GM12878 (cell line): ENCODE measurements at regions not wholly inside any gene's neighbourhood (a gene's known extent, or its start where the extent isn't known, plus 50 kb on each side); places are given as distances from the start of the nearest gene placed in this dataset.

Experiments
- ATAC-seq: fragments of 200-7000 bp; cut with Tn5 transposase; 3 replicates; pipeline ENCODE4 v1.9.1; 2020; ENCODE audit warnings: mild to moderate bottlenecking, moderate library complexity
- BruUV-seq: library from RNA; stranded (reverse); fragments of 400-500 nt; replicated peaks from 2 replicates; lab custom pipeline; 2021; lab: Mats Ljungman, UMichigan
- CTCF ChIA-PET: fragments of 300-600 bp; sonication (Branson Sonifier 250); formaldehyde crosslinking; extraction: SDS; loops from one replicate; lab custom pipeline; 2021; ENCODE audit warnings: inconsistent platforms; lab: Yijun Ruan, JAX
- POLR2A ChIA-PET: fragments of 350-600 bp; formaldehyde crosslinking; extraction: SDS; loops from one replicate; lab custom pipeline; 2021; ENCODE audit warnings: inconsistent platforms; lab: Charles Lee
- RAD21 ChIA-PET: fragments of 300-600 bp; sonication (Branson Sonifier 250); formaldehyde crosslinking; loops from one replicate; lab custom pipeline; 2023; ENCODE audit warnings: antibody characterized with exemption; ENCODE audit not compliant: unreplicated experiment; lab: Charles Lee
- SMC1A ChIA-PET: fragments of 300-600 bp; sonication (Branson Sonifier 250); formaldehyde crosslinking; loops from one replicate; lab custom pipeline; 2023; ENCODE audit not compliant: unreplicated experiment, uncharacterized antibody; lab: Charles Lee
- DNase-seq: peaks from one replicate; pipeline ENCODE4 v3.0.0-alpha.2; 2011; ENCODE audit warnings: low read depth, low spot score
- FAIRE-seq: peaks from 3 replicates; lab custom pipeline; 2011; peaks lifted over from hg19 to GRCh38; lab: Jason Lieb, UNC
- H2AFZ ChIP-seq: 2 replicates; pipeline ENCODE4 v1.6.0; 2011; ENCODE audit warnings: low read depth, low read length, control low read depth; ENCODE audit not compliant: control insufficient read depth
- H3K27ac ChIP-seq: 2 replicates; pipeline ENCODE4 v1.5.1; 2011; ENCODE audit warnings: control low read depth; ENCODE audit not compliant: control insufficient read depth, insufficient read depth
- H3K27me3 ChIP-seq, 2 experiments: replicated peaks in 1 of 2; 2 replicates each; pipeline versions ENCODE4 v1.6.0 to v1.6.1; 2011; ENCODE audit warnings: low read length in 1 of 2; ENCODE audit not compliant: control insufficient read depth in 2 of 2, insufficient read depth in 2 of 2
- H3K36me3 ChIP-seq, 2 experiments: 2 replicates each; pipeline ENCODE4 v1.5.1; 2011; ENCODE audit warnings: low read length in 1 of 2; ENCODE audit not compliant: control insufficient read depth in 2 of 2, insufficient read depth in 2 of 2
- H3K4me1 ChIP-seq: 2 replicates; pipeline ENCODE4 v1.6.1; 2011; ENCODE audit warnings: mild to moderate bottlenecking, low read length, moderate library complexity, mixed read lengths; ENCODE audit not compliant: control insufficient read depth, insufficient read depth
- H3K4me2 ChIP-seq: 2 replicates; pipeline ENCODE4 v1.6.0; 2011; ENCODE audit warnings: control low read depth; ENCODE audit not compliant: control insufficient read depth, insufficient read depth
- H3K4me3 ChIP-seq: fragments of 200-600 bp; sonication (generic); 2 replicates; pipeline ENCODE4 v1.5.1; 2016
- H3K79me2 ChIP-seq: 2 replicates; pipeline ENCODE4 v1.6.0; 2011; ENCODE audit warnings: low read length; ENCODE audit not compliant: control insufficient read depth, insufficient read depth
- H3K9ac ChIP-seq: 2 replicates; pipeline ENCODE4 v1.8.0; 2011; ENCODE audit warnings: low read length, control low read depth, mixed read lengths; ENCODE audit not compliant: control insufficient read depth, insufficient read depth
- H3K9me3 ChIP-seq: replicated peaks from 3 replicates; pipeline ENCODE4 v1.5.1; 2011; ENCODE audit warnings: mild to moderate bottlenecking, low read length; ENCODE audit not compliant: control insufficient read depth, insufficient read depth
- H4K20me1 ChIP-seq: 2 replicates; pipeline ENCODE4 v1.6.0; 2011; ENCODE audit not compliant: control insufficient read depth, insufficient read depth
- BMI1 ChIP-seq: fragments of 450-650 bp; IDR thresholded peaks from 2 replicates; pipeline ENCODE4 v1.6.1; 2016; ENCODE audit warnings: mild to moderate bottlenecking, moderate library complexity, borderline replicate concordance
- CBX3 ChIP-seq: fragments of 200-600 bp; sonication (generic); IDR thresholded peaks from 2 replicates; pipeline ENCODE4 v1.6.1; 2016; ENCODE audit warnings: low read depth, borderline replicate concordance
- CBX5 ChIP-seq: sonication (generic); IDR thresholded peaks from 2 replicates; pipeline ENCODE4 v1.6.1; 2016; ENCODE audit warnings: low read depth, moderate library complexity, mild to moderate bottlenecking, inconsistent platforms
- CEBPB ChIP-seq, 2 experiments: fragments of 150-350 bp in 1 of 2; IDR thresholded peaks; 2 replicates each; pipeline ENCODE4 v1.6.1; 2012 to 2014; ENCODE audit warnings: low read depth in 2 of 2, low read length in 2 of 2, borderline replicate concordance in 1 of 2, inconsistent platforms in 1 of 2
- CEBPZ ChIP-seq: fragments of 150-350 bp; IDR thresholded peaks from 2 replicates; pipeline ENCODE4 v1.6.1; 2016; ENCODE audit warnings: low read depth, low read length
- CREB1 ChIP-seq: IDR thresholded peaks from 2 replicates; pipeline ENCODE4 v1.6.1; 2012; ENCODE audit warnings: low read depth, mild to moderate bottlenecking, inconsistent platforms
- ESRRA ChIP-seq: IDR thresholded peaks from 2 replicates; pipeline ENCODE4 v1.6.1; 2012; ENCODE audit warnings: mild to moderate bottlenecking, low read length, improper control_type of control experiment
- HDAC2 ChIP-seq: fragments of 200-600 bp; sonication (generic); IDR thresholded peaks from 2 replicates; pipeline ENCODE4 v1.6.1; 2017
- IRF3 ChIP-seq: fragments of 450-650 bp; IDR thresholded peaks from 2 replicates; pipeline ENCODE4 v1.6.1; 2014; ENCODE audit warnings: mild to moderate bottlenecking
- JUND ChIP-seq: IDR thresholded peaks from 2 replicates; pipeline ENCODE4 v1.6.1; 2012; ENCODE audit warnings: low read depth, mild to moderate bottlenecking, low read length, improper control_type of control experiment, moderate library complexity
- MTA2 ChIP-seq: fragments of 450-650 bp; IDR thresholded peaks from 2 replicates; pipeline ENCODE4 v1.6.1; 2016; ENCODE audit warnings: low read depth, mild to moderate bottlenecking, moderate library complexity
- NFYA ChIP-seq: IDR thresholded peaks from 2 replicates; pipeline ENCODE4 v1.6.1; 2011; ENCODE audit warnings: low read depth, mild to moderate bottlenecking, low read length, improper control_type of control experiment, borderline replicate concordance
- PAX5 ChIP-seq: IDR thresholded peaks from 2 replicates; pipeline ENCODE4 v1.6.1; 2011; ENCODE audit warnings: low read depth, low read length, borderline replicate concordance
- RB1 ChIP-seq: fragments of 450-650 bp; formaldehyde crosslinking; IDR thresholded peaks from 2 replicates; pipeline ENCODE4 v1.6.1; 2017; ENCODE audit warnings: mild to moderate bottlenecking, borderline replicate concordance
- RBBP5 ChIP-seq: fragments of 200-600 bp; sonication (generic); conservative IDR thresholded peaks from 2 replicates; pipeline ENCODE4 v1.6.1; 2016
- RFX5 ChIP-seq: IDR thresholded peaks from 2 replicates; pipeline ENCODE4 v1.6.1; 2011; ENCODE audit warnings: low read depth, low read length, improper control_type of control experiment
- ZZZ3 ChIP-seq: IDR thresholded peaks from 2 replicates; pipeline ENCODE4 v1.6.1; 2011; ENCODE audit warnings: low read depth; ENCODE audit not compliant: control insufficient read depth, insufficient read length
- WGBS: methylation state at CpG from one replicate; pipeline ENCODE4 v1.1.6; 2016; ENCODE audit warnings: low lambda C conversion rate; ENCODE audit not compliant: insufficient replicate concordance, insufficient coverage; ENCODE audit errors: missing lambda C conversion rate; 5-methylcytosine and 5-hydroxymethylcytosine counted together
- in situ Hi-C: fragments of 300-500 bp; cut with MboI; formaldehyde crosslinking; loops from 9 replicates; pipeline ENCODE4 v1.14.3; 2018; ENCODE audit warnings: mixed read lengths
- intact Hi-C: fragments of 100-400 bp; cut with micrococcal nuclease; formaldehyde crosslinking; loops from one replicate; pipeline ENCODE4 v1.14.2; 2022; ENCODE audit not compliant: unreplicated experiment

GRCh38 chr18:72223733-72224132, 320.4 kb downstream of the CBLN2 start:
- WGBS: 0% methylated on average over 1 of the region's 1 CpG

GRCh38 chr18:72208920-72209676, 335.0 kb downstream of the CBLN2 start:
- CTCF ChIA-PET: no interaction called here
- BruUV-seq: no TSS peak
- Histone ChIP-seq H3K9ac (no peak overlapping the region), H3K4me1 (no peaks in the 10 kb centered on the region), H3K27me3 (no peaks in the 10 kb centered on the region), H4K20me1 (no peaks in the 10 kb centered on the region), H3K36me3 (no peaks in the 10 kb centered on the region), H2AFZ (no peak overlapping the region), H3K79me2 (no peaks in the 10 kb centered on the region), H3K4me2 (no peak overlapping the region), H3K4me3 (no peak overlapping the region), H3K9me3 (no peaks in the 10 kb centered on the region; the same call in 2 of the 3 replicates), H3K27ac (no peak overlapping the region)
- ATAC-seq (no peak), DNase-seq (no peak), FAIRE-seq (no peak)
- SMC1A ChIA-PET: interaction anchor here (1.2 kb wide), 1 partner anchor 23 kb away, joined by 3 read pairs; no protein-coding TSS in a partner anchor
- POLR2A ChIA-PET: no interaction called here
- RAD21 ChIA-PET: no interaction called here
- intact Hi-C loops: no loop called here
- 83% methylated on average over 54 of the region's 60 CpGs for WGBS
- in situ Hi-C loops: no loop called here
- TF ChIP-seq HDAC2 (no peak), IRF3 (no peak), CREB1 (no peak), RFX5 (no peak), ZZZ3 (no peak), RBBP5 (no peak), CBX3 (no peak), ESRRA (no peak), CEBPZ (no peak), NFYA (no peak), BMI1 (no peak), PAX5 (no peak)

More at GRCh38 chr18:72223733-72224132, 320.4 kb downstream of the CBLN2 start:
- DNase-seq (no peak), FAIRE-seq (no peak), ATAC-seq (no peak)
- Histone ChIP-seq H4K20me1 (no peaks in the 10 kb centered on the region), H3K27me3 (no peaks in the 10 kb centered on the region), H3K4me1 (no peaks in the 10 kb centered on the region), H3K9me3 (no peaks in the 10 kb centered on the region), H3K9ac (no peak overlapping the region), H3K36me3 (no peaks in the 10 kb centered on the region), H3K4me2 (no peak overlapping the region), H3K4me3 (no peak overlapping the region), H2AFZ (no peak overlapping the region), H3K27ac (no peak overlapping the region), H3K79me2 (no peaks in the 10 kb centered on the region)
- intact Hi-C loops: no loop called here
- CTCF ChIA-PET: interaction anchor here (0.6 to 1.0 kb wide), 2 partner anchors 9 to 1422 kb away, joined by 3 to 8 read pairs; no protein-coding TSS in a partner anchor
- BruUV-seq: no TSS peak
- POLR2A ChIA-PET: interaction anchor here (0.6 kb wide), 1 partner anchor 159 kb away, joined by 4 read pairs; no protein-coding TSS in a partner anchor
- SMC1A ChIA-PET: interaction anchor here (1.1 to 1.7 kb wide), 3 partner anchors 9 to 69 kb away, joined by 3 to 5 read pairs (median 3); no protein-coding TSS in a partner anchor
- RAD21 ChIA-PET: no interaction called here
- TF ChIP-seq RB1 (no peak), CBX5 (no peak), MTA2 (no peak), CEBPB (IDR thresholded peaks at IDR 0.05; ENCODE audit: borderline replicate concordance in 1 of 2, low read depth in 2 of 2, low read length in 2 of 2) (no peak), JUND (no peak)
- in situ Hi-C loops: no loop called here
